RWPE1 (cell line): ENCODE measurements at regions not wholly inside any gene's neighbourhood (a gene's known extent, or its start where the extent isn't known, plus 50 kb on each side); places are given as distances from the start of the nearest gene placed in this dataset.

Experiments
- CTCF ChIA-PET: fragments of 350-600 bp; sonication (Branson Sonifier 250); formaldehyde crosslinking; extraction: SDS; loops from one replicate; lab custom pipeline; 2021; lab: Yijun Ruan, JAX
- POLR2A ChIA-PET: fragments of 400-600 bp; formaldehyde crosslinking; extraction: SDS; loops from one replicate; lab custom pipeline; 2020; ENCODE audit warnings: antibody characterized with exemption; ENCODE audit not compliant: low non-redundant PET; lab: Yijun Ruan, JAX
- DNase-seq: peaks from one replicate; pipeline ENCODE4 v3.0.0; 2012; ENCODE audit warnings: low spot score
- H3K27ac ChIP-seq: fragments of 450-650 bp; 2 replicates; pipeline ENCODE4 v1.5.1; 2017
- TF ChIP-seq, protein P1 (sequence below): fragments of 450-650 bp; conservative IDR thresholded peaks from 2 replicates; pipeline ENCODE4 v1.5.1; 2017; ENCODE audit warnings: low read depth, mild to moderate bottlenecking

DNA sequence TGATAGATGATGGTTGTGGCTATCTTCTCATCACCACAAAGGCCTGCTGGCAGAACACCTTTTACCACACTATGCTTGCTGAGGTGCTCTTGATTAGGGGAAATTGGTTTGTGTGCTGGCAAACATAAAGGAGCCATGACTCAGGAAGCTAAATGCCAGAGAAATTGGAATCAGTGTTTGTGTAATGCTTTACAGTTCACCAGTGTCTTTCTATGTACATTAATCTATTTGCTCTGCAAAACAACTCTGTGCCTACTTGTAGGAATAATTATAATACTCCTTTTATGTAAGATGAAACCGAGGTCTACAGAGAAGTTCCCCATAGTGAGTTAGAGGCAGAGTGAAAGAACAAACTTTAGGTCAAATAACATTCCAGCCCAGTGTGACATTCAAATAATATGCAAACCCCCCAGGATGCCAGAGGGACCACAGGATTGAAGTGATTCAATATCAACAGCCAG lies 390.5 kb upstream of the HTR2A start:
- TF ChIP-seq, protein P1, sequence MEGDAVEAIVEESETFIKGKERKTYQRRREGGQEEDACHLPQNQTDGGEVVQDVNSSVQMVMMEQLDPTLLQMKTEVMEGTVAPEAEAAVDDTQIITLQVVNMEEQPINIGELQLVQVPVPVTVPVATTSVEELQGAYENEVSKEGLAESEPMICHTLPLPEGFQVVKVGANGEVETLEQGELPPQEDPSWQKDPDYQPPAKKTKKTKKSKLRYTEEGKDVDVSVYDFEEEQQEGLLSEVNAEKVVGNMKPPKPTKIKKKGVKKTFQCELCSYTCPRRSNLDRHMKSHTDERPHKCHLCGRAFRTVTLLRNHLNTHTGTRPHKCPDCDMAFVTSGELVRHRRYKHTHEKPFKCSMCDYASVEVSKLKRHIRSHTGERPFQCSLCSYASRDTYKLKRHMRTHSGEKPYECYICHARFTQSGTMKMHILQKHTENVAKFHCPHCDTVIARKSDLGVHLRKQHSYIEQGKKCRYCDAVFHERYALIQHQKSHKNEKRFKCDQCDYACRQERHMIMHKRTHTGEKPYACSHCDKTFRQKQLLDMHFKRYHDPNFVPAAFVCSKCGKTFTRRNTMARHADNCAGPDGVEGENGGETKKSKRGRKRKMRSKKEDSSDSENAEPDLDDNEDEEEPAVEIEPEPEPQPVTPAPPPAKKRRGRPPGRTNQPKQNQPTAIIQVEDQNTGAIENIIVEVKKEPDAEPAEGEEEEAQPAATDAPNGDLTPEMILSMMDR = no peak
- no peak overlapping the region for H3K27ac ChIP-seq
- no peak for DNase-seq
- CTCF ChIA-PET = interaction anchor here (0.5 to 0.6 kb wide), 2 partner anchors 314 to 1482 kb away, joined by 3 read pairs; no protein-coding TSS in a partner anchor
- POLR2A ChIA-PET = no interaction called here

DNA sequence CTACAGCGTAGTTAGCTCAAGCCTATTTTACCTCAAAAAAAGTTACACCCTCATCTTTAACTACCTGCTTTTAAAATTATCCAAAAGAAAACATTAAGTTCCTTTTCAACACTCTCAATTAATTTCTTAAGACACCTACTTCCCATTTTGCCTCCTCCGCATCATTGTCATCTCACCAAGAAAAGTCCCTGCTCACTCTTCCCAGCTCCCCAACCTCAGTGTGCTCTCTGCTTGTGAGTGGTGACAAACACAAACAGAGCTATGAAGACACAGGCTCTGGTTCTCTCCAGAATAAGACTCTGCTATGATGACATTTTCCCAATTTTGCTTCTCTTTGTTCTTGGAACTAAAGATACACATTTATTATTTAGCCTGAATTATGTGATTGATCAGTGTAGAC lies 385.1 kb upstream of the HTR2A start:
- POLR2A ChIA-PET = no interaction called here
- CTCF ChIA-PET = no interaction called here
- TF ChIP-seq, protein P1 = no peak
- no peak for DNase-seq
- no peak overlapping the region for H3K27ac ChIP-seq

DNA sequence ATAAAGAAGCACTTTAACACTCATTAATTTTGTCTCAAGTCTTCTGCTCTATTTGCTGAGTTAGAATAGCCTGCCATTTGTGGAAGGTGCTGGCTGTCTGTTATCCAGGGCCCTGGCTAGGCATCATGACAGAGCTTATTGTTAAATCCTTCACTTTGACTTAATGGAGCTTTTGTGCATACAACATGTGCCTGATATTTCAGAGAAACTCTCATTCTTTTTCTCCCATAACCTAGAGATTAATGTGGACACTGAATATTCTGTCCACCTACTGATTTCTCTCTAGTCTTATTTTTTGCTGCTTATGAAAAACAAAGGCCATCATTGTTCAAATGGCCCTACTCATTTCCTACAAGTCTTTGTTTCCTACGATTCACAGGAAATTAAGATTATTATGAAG lies 383.1 kb upstream of the HTR2A start:
- TF ChIP-seq, protein P1 = no peak
- H3K27ac ChIP-seq = no peak overlapping the region
- DNase-seq = no peak
- CTCF ChIA-PET = no interaction called here
- POLR2A ChIA-PET = no interaction called here

DNA sequence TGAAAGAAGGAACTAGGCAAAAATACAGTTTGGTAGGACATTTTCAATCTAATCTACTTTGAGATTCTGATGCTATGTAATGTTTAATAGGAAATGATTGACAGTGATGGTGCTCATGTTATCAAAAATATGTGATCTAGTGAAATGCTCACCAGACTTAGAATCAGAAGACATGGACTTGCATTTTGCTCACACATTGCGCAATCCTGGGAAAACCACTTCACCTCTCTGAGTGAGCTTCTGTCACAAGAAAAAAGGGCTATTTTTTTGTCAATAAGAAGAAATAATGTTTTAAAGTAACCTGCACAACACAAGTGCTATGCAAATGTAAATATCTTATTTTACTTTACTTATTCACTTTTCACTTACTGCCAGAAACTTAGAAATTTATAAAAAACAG lies 380.9 kb upstream of the HTR2A start:
- ChIA-PET POLR2A (no interaction called here), CTCF (interaction anchor here (0.6 kb wide), 1 partner anchor 64 kb away, joined by 3 read pairs; no protein-coding TSS in a partner anchor)
- no peak overlapping the region for H3K27ac ChIP-seq
- no peak for DNase-seq
- TF ChIP-seq, protein P1 = no peak

DNA sequence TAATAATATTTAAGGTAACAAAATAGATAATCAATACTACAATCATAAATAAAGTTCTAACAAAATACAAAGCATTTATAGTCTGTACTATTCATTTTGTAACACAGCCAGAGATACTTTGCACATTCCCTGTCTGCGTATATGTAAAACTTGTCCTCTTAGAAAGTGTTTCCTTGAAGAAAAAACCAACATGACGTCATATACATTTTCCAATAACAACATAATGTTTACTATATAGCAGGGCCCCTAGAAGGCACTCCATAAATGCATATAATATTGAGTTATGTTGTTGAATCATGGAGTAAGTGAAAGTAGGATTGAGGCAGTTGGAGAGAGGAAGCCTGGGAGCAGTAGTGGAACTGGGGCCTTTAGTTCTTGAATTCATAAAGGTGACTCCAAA lies 371.4 kb upstream of the HTR2A start:
- DNase-seq = no peak
- POLR2A ChIA-PET = no interaction called here
- CTCF ChIA-PET = interaction anchor here (0.6 kb wide), 1 partner anchor 30 kb away, joined by 3 read pairs; no protein-coding TSS in a partner anchor
- no peak overlapping the region for H3K27ac ChIP-seq
- TF ChIP-seq, protein P1 = no peak

DNA sequence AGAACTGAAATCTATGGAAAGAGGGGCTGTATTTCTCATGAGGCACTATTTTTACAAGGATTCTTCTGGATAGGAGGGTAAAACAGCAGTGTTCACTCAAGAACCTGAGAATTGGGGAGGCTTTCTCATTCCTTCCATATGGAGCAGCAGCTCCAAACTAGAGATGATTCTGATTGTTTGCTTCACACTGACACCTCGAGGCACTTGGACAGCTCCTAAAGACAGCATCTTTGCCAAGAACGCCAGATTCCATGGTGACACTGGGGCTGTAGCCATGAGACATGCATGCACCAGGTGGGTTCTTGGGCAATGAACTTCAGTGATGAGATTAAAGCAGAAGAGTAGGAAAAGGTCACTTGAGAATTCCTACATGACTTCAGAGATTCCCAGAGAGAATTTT lies 361.5 kb upstream of the HTR2A start:
- H3K27ac ChIP-seq = no peak overlapping the region
- DNase-seq = no peak
- POLR2A ChIA-PET = no interaction called here
- TF ChIP-seq, protein P1 = no peak
- CTCF ChIA-PET = no interaction called here
